CD4-positive, alpha-beta T cell (primary cell): ENCODE measurements at regions not wholly inside any gene's neighbourhood (a gene's known extent, or its start where the extent isn't known, plus 50 kb on each side); places are given as distances from the start of the nearest gene placed in this dataset.
"Not testable (repeated sequence)": the region's sequence is repeated elsewhere in the genome, so short reads cannot be mapped to it uniquely, and the experiment has no call there.

ENCODE experiments used
- ATAC-seq: fragments of 200-7000 bp; cut with Tn5 transposase; one replicate; pipeline ENCODE4 v1.10.0; 2022; ENCODE audit warnings: mild to moderate bottlenecking; ENCODE audit not compliant: poor library complexity
- CTCF ChIA-PET: fragments of 350-600 bp; sonication (Branson Sonifier 250); formaldehyde crosslinking; loops from one replicate; lab custom pipeline; 2021; ENCODE audit warnings: antibody characterized with exemption, inconsistent platforms; lab: Charles Lee
- POLR2A ChIA-PET: fragments of 350-600 bp; sonication (Branson Sonifier 250); formaldehyde crosslinking; loops from one replicate; lab custom pipeline; 2021; ENCODE audit warnings: antibody characterized with exemption, inconsistent platforms; lab: Charles Lee
- DNase-seq, 14 experiments: peaks; one replicate each; pipeline ENCODE4 v3.0.0-alpha.2; 2013 to 2020; ENCODE audit warnings: mixed read lengths in 2 of 14
- H3K27ac ChIP-seq, 2 donors: one replicate each; pipeline versions ENCODE4 v1.5.1 to v1.7.0; 2013; ENCODE audit warnings: low read length in 2 of 2, low read depth in 1 of 2, mild to moderate bottlenecking in 1 of 2
- H3K27me3 ChIP-seq, 2 experiments: 1 replicate in 1 of 2; 2 replicates in 1 of 2; pipeline versions ENCODE4 v1.6.1 to v1.7.0; 2013; ENCODE audit warnings: low read length in 2 of 2, control low read depth in 1 of 2, mild to moderate bottlenecking in 1 of 2, moderate library complexity in 1 of 2; ENCODE audit not compliant: insufficient read depth in 2 of 2, control insufficient read depth in 1 of 2
- H3K36me3 ChIP-seq: one replicate; pipeline ENCODE4 v1.6.1; 2013; ENCODE audit warnings: low read length, control low read depth; ENCODE audit not compliant: insufficient read depth
- H3K4me1 ChIP-seq: one replicate; pipeline ENCODE4 v1.6.1; 2013; ENCODE audit warnings: low read length, control low read depth; ENCODE audit not compliant: insufficient read depth
- H3K4me3 ChIP-seq: one replicate; pipeline ENCODE4 v1.5.1; 2013; ENCODE audit warnings: mild to moderate bottlenecking, low read length, moderate library complexity
- H3K9me3 ChIP-seq, 2 experiments: 1 replicate in 1 of 2; 2 replicates in 1 of 2; pipeline versions ENCODE4 v1.6.1 to v1.7.0; 2013; ENCODE audit warnings: low read length in 2 of 2, mild to moderate bottlenecking in 2 of 2, control low read depth in 1 of 2, moderate library complexity in 1 of 2; ENCODE audit not compliant: control insufficient read depth in 1 of 2, insufficient read depth in 1 of 2
- H3K27ac Mint-ChIP-seq: one replicate; pipeline ENCODE4 v1.8.0; 2020; ENCODE audit warnings: mixed read lengths
- H3K27me3 Mint-ChIP-seq: one replicate; pipeline ENCODE4 v1.8.0; 2021; ENCODE audit warnings: mixed read lengths
- H3K36me3 Mint-ChIP-seq: one replicate; pipeline ENCODE4 v1.8.0; 2021; ENCODE audit warnings: low read depth, mixed read lengths
- H3K4me1 Mint-ChIP-seq: one replicate; pipeline ENCODE4 v1.8.0; 2021; ENCODE audit warnings: low read depth, mixed read lengths
- H3K4me3 Mint-ChIP-seq: one replicate; pipeline ENCODE4 v1.8.0; 2020; ENCODE audit warnings: mild to moderate bottlenecking, mixed read lengths
- H3K9me3 Mint-ChIP-seq: one replicate; pipeline ENCODE4 v1.8.0; 2020; ENCODE audit warnings: mixed read lengths
- CTCF ChIP-seq: fragments of 200-600 bp; IDR thresholded peaks from one replicate; pipeline ENCODE4 v1.8.0; 2022; ENCODE audit warnings: antibody characterized with exemption, mild to moderate bottlenecking
- intact Hi-C, 2 experiments: fragments of 100-400 bp; cut with DNase I in 1 of 2; cut with micrococcal nuclease in 1 of 2; formaldehyde crosslinking; loops; one replicate each; pipeline versions ENCODE4 v1.15.1 to v1.9.0; 2023 to 2025; cut with DNase I, micrococcal nuclease

- Mint-ChIP-seq H3K36me3 (no peaks in the 10 kb centered on the region), H3K9me3 (peaks cover 7% of the 10 kb centered on the region), H3K27me3 (no peaks in the 10 kb centered on the region), H3K27ac (no peak overlapping the region), H3K4me3 (no peak overlapping the region), H3K4me1 (no peaks in the 10 kb centered on the region)
- Histone ChIP-seq H3K9me3 (no peaks in the 10 kb centered on the region), H3K4me3 (no peak overlapping the region), H3K27ac (no peak overlapping the region), H3K36me3 (no peaks in the 10 kb centered on the region), H3K27me3 (no peaks in the 10 kb centered on the region), H3K4me1 (no peaks in the 10 kb centered on the region)
- TF ChIP-seq CTCF, result no peak
- ATAC-seq, result no peak
- POLR2A ChIA-PET, result no interaction called here
- DNase-seq, result no peak
- CTCF ChIA-PET, result interaction anchor here (1.1 kb wide), 1 partner anchor 71 kb away, joined by 3 read pairs; no protein-coding TSS in a partner anchor
- intact Hi-C loops, result no loop called here
Measured at GRCh38 chr18:39209173-39209572, 1643.6 kb upstream of the CELF4 start.

DNA sequence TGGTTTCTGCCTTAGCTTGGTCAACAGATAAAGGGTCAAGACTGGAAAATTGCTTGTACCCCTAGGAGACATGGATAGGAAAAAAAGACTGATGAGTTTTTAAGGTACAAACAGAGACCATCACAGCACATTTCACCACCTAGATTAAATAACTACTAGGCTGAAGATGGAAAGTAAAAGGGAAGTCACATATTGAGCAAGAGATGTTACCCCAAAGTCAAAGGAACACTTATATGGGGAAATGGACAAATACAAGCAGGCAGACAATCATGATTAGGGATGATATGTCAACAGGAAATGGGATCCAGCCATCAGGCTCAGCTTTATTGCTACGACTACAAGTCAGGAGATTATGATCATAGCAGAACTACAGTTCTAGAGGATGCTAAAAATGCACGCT, 1643.1 kb upstream of the CELF4 start:
- no peaks in the 10 kb centered on the region for H3K36me3 ChIP-seq
- no peak for DNase-seq
- Mint-ChIP-seq H3K36me3 (no peaks in the 10 kb centered on the region), H3K27ac (no peak overlapping the region), H3K9me3 (peaks cover 7% of the 10 kb centered on the region), H3K4me3 (no peak overlapping the region), H3K4me1 (no peaks in the 10 kb centered on the region), H3K27me3 (no peaks in the 10 kb centered on the region)
- no peaks in the 10 kb centered on the region for H3K9me3 ChIP-seq
- intact Hi-C loops, result no loop called here
- H3K27ac ChIP-seq, result no peak overlapping the region
- H3K4me1 ChIP-seq, result no peaks in the 10 kb centered on the region
- CTCF ChIA-PET, result interaction anchor here (1.1 kb wide), 1 partner anchor 70 kb away, joined by 3 read pairs; no protein-coding TSS in a partner anchor
- H3K4me3 ChIP-seq, result no peak overlapping the region
- no peak for ATAC-seq
- no peaks in the 10 kb centered on the region for H3K27me3 ChIP-seq
- POLR2A ChIA-PET, result no interaction called here
- TF ChIP-seq CTCF, result no peak

- no peak for DNase-seq
- Mint-ChIP-seq H3K27ac (no peak overlapping the region), H3K27me3 (no peaks in the 10 kb centered on the region), H3K4me1 (no peaks in the 10 kb centered on the region), H3K36me3 (no peaks in the 10 kb centered on the region), H3K9me3 (peaks cover 7% of the 10 kb centered on the region), H3K4me3 (no peak overlapping the region)
- no peaks in the 10 kb centered on the region for H3K9me3 ChIP-seq
- H3K4me1 ChIP-seq, result no peaks in the 10 kb centered on the region
- ChIA-PET CTCF (no interaction called here), POLR2A (no interaction called here)
- no peak overlapping the region for H3K27ac ChIP-seq
- no peaks in the 10 kb centered on the region for H3K36me3 ChIP-seq
- H3K4me3 ChIP-seq, result no peak overlapping the region
- TF ChIP-seq CTCF, result no peak
- no peak for ATAC-seq
- intact Hi-C loops, result no loop called here
- no peaks in the 10 kb centered on the region for H3K27me3 ChIP-seq
Measured at GRCh38 chr18:39208190-39208589, 1642.6 kb upstream of the CELF4 start.

- DNase-seq, H3K27ac ChIP-seq, H3K36me3 ChIP-seq, H3K27ac Mint-ChIP-seq, H3K27me3 ChIP-seq, H3K4me1 Mint-ChIP-seq, ATAC-seq, intact Hi-C loops, H3K4me1 ChIP-seq, H3K9me3 Mint-ChIP-seq, H3K36me3 Mint-ChIP-seq, CTCF ChIA-PET, H3K9me3 ChIP-seq, H3K4me3 Mint-ChIP-seq, H3K27me3 Mint-ChIP-seq, POLR2A ChIA-PET, H3K4me3 ChIP-seq: not testable (repeated sequence)
Measured at GRCh38 chr18:39206398-39207103, 1641.0 kb upstream of the CELF4 start.
